K562 (cell line): ENCODE measurements at regions not wholly inside any gene's neighbourhood (a gene's known extent, or its start where the extent isn't known, plus 50 kb on each side); places are given as distances from the start of the nearest gene placed in this dataset.

Experiments
- ATAC-seq: fragments of 200-7000 bp; cut with Tn5 transposase; 3 replicates; pipeline ENCODE4 v1.9.1; 2020; ENCODE audit warnings: moderate library complexity
- BruUV-seq: library from RNA; stranded (reverse); fragments of 400-500 nt; replicated peaks from 2 replicates; lab custom pipeline; 2021; lab: Mats Ljungman, UMichigan
- CTCF ChIA-PET: fragments of 300-600 bp; formaldehyde crosslinking; extraction: SDS; loops from one replicate; lab custom pipeline; 2021; ENCODE audit warnings: low intra/inter-chr PET ratio; lab: Yijun Ruan, JAX
- POLR2A ChIA-PET: fragments of 300-600, 350-650 bp; sonication (Branson Sonifier 250); formaldehyde crosslinking; extraction: SDS; loops from one replicate; lab custom pipeline; 2021; ENCODE audit warnings: antibody characterized with exemption, inconsistent platforms; lab: Yijun Ruan, JAX
- DNase-seq, 4 experiments: peaks; one replicate each; pipeline versions ENCODE4 v3.0.0 to v3.0.0-alpha.2; 2011 to 2018; ENCODE audit warnings: low spot score in 3 of 4, mixed read lengths in 3 of 4; ENCODE audit errors: extremely low read depth in 1 of 4
- FAIRE-seq: peaks from 2 replicates; lab custom pipeline; 2011; peaks lifted over from hg19 to GRCh38; lab: Jason Lieb, UNC
- H2AFZ ChIP-seq: 2 replicates; pipeline ENCODE4 v1.6.0; 2011; ENCODE audit warnings: low read depth, low read length, control low read depth, inconsistent platforms
- H3K27ac ChIP-seq: fragments of 200-600 bp; 3 replicates; pipeline ENCODE4 v1.8.0; 2011; ENCODE audit warnings: low read depth, mild to moderate bottlenecking, control low read depth, inconsistent platforms, low read length, moderate library complexity, mixed read lengths; ENCODE audit errors: extremely low read depth
- H3K27me3 ChIP-seq, 2 experiments: fragments of 300-600 bp in 1 of 2; 2 replicates in 1 of 2; 3 replicates in 1 of 2; pipeline versions ENCODE4 v1.6.0 to v1.8.0; 2011; ENCODE audit warnings: inconsistent platforms in 2 of 2, low read length in 2 of 2, mild to moderate bottlenecking in 1 of 2, mixed read lengths in 1 of 2, moderate library complexity in 1 of 2; ENCODE audit not compliant: control insufficient read depth in 2 of 2, insufficient read depth in 2 of 2
- H3K36me3 ChIP-seq: fragments of 300-600 bp; 3 replicates; pipeline ENCODE4 v1.8.0; 2011; ENCODE audit warnings: mild to moderate bottlenecking, low read length, inconsistent platforms; ENCODE audit not compliant: control insufficient read depth, insufficient read depth
- H3K4me1 ChIP-seq, 2 experiments: fragments of 200-600 bp in 1 of 2; replicated peaks in 1 of 2; 2 replicates in 1 of 2; 3 replicates in 1 of 2; pipeline versions ENCODE4 v1.5.1 to v1.8.0; 2011; ENCODE audit warnings: inconsistent platforms in 2 of 2, low read length in 2 of 2, mild to moderate bottlenecking in 1 of 2, mixed read lengths in 1 of 2, moderate library complexity in 1 of 2; ENCODE audit not compliant: control insufficient read depth in 2 of 2, insufficient read depth in 2 of 2
- H3K4me2 ChIP-seq: 2 replicates; pipeline ENCODE4 v1.6.1; 2011; ENCODE audit warnings: low read length, control low read depth, inconsistent platforms, mixed read lengths; ENCODE audit not compliant: insufficient read depth
- H3K4me3 ChIP-seq: fragments of 200-600 bp; sonication (generic), shearing (Covaris generic); 2 replicates; pipeline ENCODE4 v1.5.1; 2016; ENCODE audit warnings: control low read depth, inconsistent platforms
- H3K79me2 ChIP-seq: fragments of 200-600 bp; 3 replicates; pipeline ENCODE4 v1.8.0; 2011; ENCODE audit warnings: low read length, inconsistent platforms; ENCODE audit not compliant: control insufficient read depth, insufficient read depth
- H3K9ac ChIP-seq, 2 experiments: 2 replicates each; pipeline versions ENCODE4 v1.6.0 to v1.6.1; 2011; ENCODE audit warnings: low read depth in 2 of 2, low read length in 2 of 2, control low read depth in 1 of 2, inconsistent platforms in 1 of 2, mild to moderate bottlenecking in 1 of 2, mixed read lengths in 1 of 2; ENCODE audit not compliant: insufficient read depth in 1 of 2
- H3K9me1 ChIP-seq: one replicate; pipeline ENCODE4 v1.6.0; 2011; ENCODE audit warnings: inconsistent platforms, mild to moderate bottlenecking, low read length, moderate library complexity; ENCODE audit not compliant: control insufficient read depth, insufficient read depth
- H3K9me3 ChIP-seq: replicated peaks from 2 replicates; pipeline ENCODE4 v1.5.1; 2011; ENCODE audit warnings: low read depth, low read length, inconsistent platforms; ENCODE audit not compliant: control insufficient read depth, insufficient read depth
- H4K20me1 ChIP-seq: replicated peaks from 2 replicates; pipeline ENCODE4 v1.6.1; 2011; ENCODE audit warnings: low read length, inconsistent platforms, mixed read lengths; ENCODE audit not compliant: control insufficient read depth, insufficient read depth
- CREM ChIP-seq: IDR thresholded peaks from 2 replicates; pipeline ENCODE4 v1.6.1; 2014; ENCODE audit warnings: antibody characterized with exemption, low read depth
- ELF1 ChIP-seq: fragments of 200-800 bp; sonication (Bioruptor generic); IDR thresholded peaks from 2 replicates; pipeline ENCODE4 v1.6.1; 2016; ENCODE audit warnings: missing genetic modification characterization, missing compliant biosample characterization
- ERF ChIP-seq: fragments of 450-650 bp; formaldehyde crosslinking; IDR thresholded peaks from 2 replicates; pipeline ENCODE4 v1.4.0; 2020; ENCODE audit warnings: mild to moderate bottlenecking, mixed read lengths
- MLLT1 ChIP-seq, 2 experiments: fragments of 450-650 bp; IDR thresholded peaks; 2 replicates each; pipeline ENCODE4 v1.6.1; 2016
- PHB2 ChIP-seq: fragments of 450-650 bp; IDR thresholded peaks from 2 replicates; pipeline ENCODE4 v1.6.1; 2017; ENCODE audit warnings: low read depth
- RBM34 ChIP-seq: fragments of 200-400 bp; formaldehyde crosslinking; IDR thresholded peaks from 2 replicates; pipeline ENCODE4 v1.6.1; 2018; ENCODE audit warnings: low read length, borderline replicate concordance; ENCODE audit not compliant: insufficient read depth
- SRSF3 ChIP-seq: fragments of 200-400 bp; formaldehyde crosslinking; IDR thresholded peaks from 2 replicates; pipeline ENCODE4 v1.6.1; 2016; ENCODE audit warnings: mild to moderate bottlenecking, low read length, moderate library complexity; ENCODE audit not compliant: insufficient read depth
- TFAP4 ChIP-seq: sonication (generic); formaldehyde crosslinking; IDR thresholded peaks from 2 replicates; pipeline ENCODE4 v1.8.0; 2022; ENCODE audit warnings: missing genetic modification reagents, mild to moderate bottlenecking, moderate library complexity, borderline replicate concordance
- UBTF ChIP-seq, 2 experiments: IDR thresholded peaks; 2 replicates each; pipeline ENCODE4 v1.6.1; 2012; ENCODE audit warnings: improper control_type of control experiment in 2 of 2, low read depth in 2 of 2, low read length in 2 of 2, borderline replicate concordance in 1 of 2
- ZNF12 ChIP-seq: sonication (generic); formaldehyde crosslinking; IDR thresholded peaks from 2 replicates; pipeline ENCODE4 v1.4.0; 2020; ENCODE audit warnings: mild to moderate bottlenecking, missing genetic modification reagents
- ZNF316 ChIP-seq: fragments of 450-650 bp; IDR thresholded peaks from 2 replicates; pipeline ENCODE4 v1.6.1; 2016
- WGBS: fragments of 100-300 bp; shearing (Covaris generic); methylation state at CpG from one replicate; pipeline ENCODE4 v1.1.6; 2016; ENCODE audit warnings: low coverage, mixed read lengths; ENCODE audit not compliant: insufficient coverage; ENCODE audit errors: missing lambda C conversion rate; 5-methylcytosine and 5-hydroxymethylcytosine counted together
- in situ Hi-C: fragments of 300-500 bp; cut with MboI; formaldehyde crosslinking; loops from 4 replicates; pipeline ENCODE4 v1.15.0; 2018; ENCODE audit warnings: inconsistent platforms, mixed read lengths
- intact Hi-C: fragments of 100-400 bp; cut with micrococcal nuclease; formaldehyde crosslinking; loops from 2 replicates; pipeline ENCODE4 v1.14.2; 2022

GRCh38 chr5:96329289-96329688, 103.8 kb downstream of the PCSK1 start:
- FAIRE-seq = no peak
- CTCF ChIA-PET = no interaction called here
- WGBS = 5% methylated on average over 1 of the region's 1 CpG

GRCh38 chr5:96327722-96328121, 105.3 kb downstream of the PCSK1 start:
- no peaks in the 10 kb centered on the region for H3K79me2 ChIP-seq
- ATAC-seq = no peak
- ChIA-PET POLR2A (no interaction called here), CTCF (no interaction called here)
- no peak overlapping the region for H2AFZ ChIP-seq
- no peak overlapping the region for H3K9ac ChIP-seq
- H3K27ac ChIP-seq = no peak overlapping the region
- BruUV-seq = no TSS peak
- no peak for DNase-seq
- H3K9me3 ChIP-seq = no peaks in the 10 kb centered on the region
- no peak overlapping the region for H3K4me2 ChIP-seq
- intact Hi-C loops = no loop called here
- in situ Hi-C loops = loop anchor here (25.0 kb wide), 1 partner anchor 690 kb away; the partner anchor contains the start of gene RFESD
- no peaks in the 10 kb centered on the region for H3K9me1 ChIP-seq
- WGBS = 3% methylated on average over 2 of the region's 2 CpGs
- H3K4me1 ChIP-seq = no peaks in the 10 kb centered on the region
- peaks cover 1 to 3% of the 10 kb centered on the region in 2 experiments; a peak in 3 of 5 replicates for H3K27me3 ChIP-seq
- H4K20me1 ChIP-seq = no peaks in the 10 kb centered on the region
- no peaks in the 10 kb centered on the region for H3K36me3 ChIP-seq
- no peak for FAIRE-seq
- H3K4me3 ChIP-seq = no peak overlapping the region
- TF ChIP-seq ELF1 (tag) (no peak), UBTF (IDR thresholded peaks at IDR 0.05; ENCODE audit: borderline replicate concordance in 1 of 2, low read depth in 2 of 2, low read length in 2 of 2) (no peak), PHB2 (no peak), TFAP4 (CRISPR knock-in tag) (no peak), RBM34 (no peak), SRSF3 (no peak), CREM (no peak), ERF (CRISPR knock-in tag) (no peak), MLLT1 (IDR thresholded peaks at IDR 0.05) (no peak)

More at GRCh38 chr5:96329289-96329688, 103.8 kb downstream of the PCSK1 start:
- no peaks in the 10 kb centered on the region for H4K20me1 ChIP-seq
- POLR2A ChIA-PET = no interaction called here
- no peaks in the 10 kb centered on the region for H3K9me3 ChIP-seq
- H3K36me3 ChIP-seq = no peaks in the 10 kb centered on the region
- 0 out of 2 replicates have a peak, but pooled peaks have one; percentile 32 for TF ChIP-seq ZNF316
- TF ChIP-seq ZNF12 (CRISPR knock-in tag) = no peak
- no peak overlapping the region for H3K9ac ChIP-seq
- H3K4me2 ChIP-seq = no peak overlapping the region
- in situ Hi-C loops = loop anchor here (25.0 kb wide), 1 partner anchor 692 kb away; the partner anchor contains the start of gene RFESD
- H3K79me2 ChIP-seq = no peaks in the 10 kb centered on the region
- intact Hi-C loops = no loop called here
- H2AFZ ChIP-seq = no peak overlapping the region
- H3K27me3 ChIP-seq = peaks cover 5 to 12% of the 10 kb centered on the region in 2 experiments; a peak in 4 of 5 replicates
- H3K9me1 ChIP-seq = no peaks in the 10 kb centered on the region
- no TSS peak for BruUV-seq
- H3K27ac ChIP-seq = no peak overlapping the region
- H3K4me3 ChIP-seq = no peak overlapping the region
- DNase-seq = no peak
- no peaks in the 10 kb centered on the region for H3K4me1 ChIP-seq
- no peak for ATAC-seq
